Trophoblast cell (in vitro differentiated cells and primary cell): ENCODE measurements at regions not wholly inside any gene's neighbourhood (a gene's known extent, or its start where the extent isn't known, plus 50 kb on each side); places are given as distances from the start of the nearest gene placed in this dataset.
A peak's percentile ranks its signal among the peaks of the same experiment; 100 is the strongest.

ENCODE experiments used
- DNase-seq, 2 donors: peaks; one replicate each; pipeline ENCODE4 v3.0.0-alpha.2; 2016
- H2AFZ ChIP-seq: 2 replicates; pipeline ENCODE4 v1.6.1; 2013; ENCODE audit warnings: low read length, moderate library complexity, mild to moderate bottlenecking; ENCODE audit not compliant: insufficient read depth, poor library complexity
- H2AK5ac ChIP-seq: 2 replicates; pipeline ENCODE4 v1.6.1; 2013; ENCODE audit warnings: mild to moderate bottlenecking, low read length
- H2BK120ac ChIP-seq: 2 replicates; pipeline ENCODE4 v1.6.1; 2013; ENCODE audit warnings: low read length, mild to moderate bottlenecking, moderate library complexity; ENCODE audit not compliant: insufficient read depth, poor library complexity
- H2BK12ac ChIP-seq: 2 replicates; pipeline ENCODE4 v1.6.1; 2013; ENCODE audit warnings: mild to moderate bottlenecking, low read length, moderate library complexity
- H2BK5ac ChIP-seq: 2 replicates; pipeline ENCODE4 v1.6.1; 2013; ENCODE audit warnings: low read length, low read depth, moderate library complexity, mild to moderate bottlenecking; ENCODE audit not compliant: poor library complexity
- H3K14ac ChIP-seq: 2 replicates; pipeline ENCODE4 v1.6.1; 2013; ENCODE audit warnings: mild to moderate bottlenecking, low read length
- H3K18ac ChIP-seq: 2 replicates; pipeline ENCODE4 v1.6.1; 2013; ENCODE audit warnings: mild to moderate bottlenecking, low read length
- H3K23ac ChIP-seq: 2 replicates; pipeline ENCODE4 v1.6.1; 2013; ENCODE audit warnings: low read length
- H3K27ac ChIP-seq: 2 replicates; pipeline ENCODE4 v1.5.1; 2013; ENCODE audit warnings: low read depth, mild to moderate bottlenecking, inconsistent platforms, low read length, moderate library complexity
- H3K27me3 ChIP-seq: 2 replicates; pipeline ENCODE4 v1.6.1; 2013; ENCODE audit warnings: inconsistent platforms, mild to moderate bottlenecking, low read length, moderate library complexity; ENCODE audit not compliant: insufficient read depth
- H3K36me3 ChIP-seq, 2 experiments: 1 replicate in 1 of 2; 2 replicates in 1 of 2; pipeline ENCODE4 v1.6.1; 2013; ENCODE audit warnings: low read length in 2 of 2, mild to moderate bottlenecking in 2 of 2, moderate library complexity in 1 of 2; ENCODE audit not compliant: insufficient read depth in 2 of 2, control insufficient read depth in 1 of 2
- H3K4ac ChIP-seq: 2 replicates; pipeline ENCODE4 v1.6.1; 2013; ENCODE audit warnings: low read depth, mild to moderate bottlenecking, low read length, moderate library complexity
- H3K4me1 ChIP-seq, 2 experiments: 1 replicate in 1 of 2; 2 replicates in 1 of 2; pipeline ENCODE4 v1.6.1; 2013; ENCODE audit warnings: low read length in 2 of 2, mild to moderate bottlenecking in 2 of 2, moderate library complexity in 1 of 2; ENCODE audit not compliant: insufficient read depth in 2 of 2, control insufficient read depth in 1 of 2
- H3K4me2 ChIP-seq: 2 replicates; pipeline ENCODE4 v1.6.1; 2013; ENCODE audit warnings: inconsistent platforms, mild to moderate bottlenecking, low read length, moderate library complexity
- H3K4me3 ChIP-seq: 2 replicates; pipeline ENCODE4 v1.5.1; 2013; ENCODE audit warnings: mild to moderate bottlenecking, low read depth, low read length, inconsistent platforms
- H3K79me1 ChIP-seq: one replicate; pipeline ENCODE4 v1.6.1; 2013; ENCODE audit warnings: low read length
- H3K79me2 ChIP-seq: 2 replicates; pipeline ENCODE4 v1.6.1; 2013; ENCODE audit warnings: low read length, mild to moderate bottlenecking; ENCODE audit not compliant: control insufficient read depth, insufficient read depth, poor library complexity
- H3K9ac ChIP-seq: 2 replicates; pipeline ENCODE4 v1.6.1; 2013; ENCODE audit warnings: mild to moderate bottlenecking, low read length
- H3K9me3 ChIP-seq: 2 replicates; pipeline ENCODE4 v1.6.1; 2013; ENCODE audit warnings: low read depth, mild to moderate bottlenecking, control low read depth, inconsistent platforms, low read length; ENCODE audit not compliant: insufficient read depth
- H4K12ac ChIP-seq: 2 replicates; pipeline ENCODE4 v1.6.1; 2013; ENCODE audit warnings: low read depth, mild to moderate bottlenecking, low read length, moderate library complexity
- H4K8ac ChIP-seq: 2 replicates; pipeline ENCODE4 v1.6.1; 2013; ENCODE audit warnings: low read depth, mild to moderate bottlenecking, low read length, moderate library complexity
- H4K91ac ChIP-seq: one replicate; pipeline ENCODE4 v1.6.1; 2013; ENCODE audit warnings: low read depth, mild to moderate bottlenecking, low read length, moderate library complexity
- WGBS: extraction: QIAGEN DNeasy Blood & Tissue Kit; methylation state at CpG from one replicate; pipeline ENCODE4 v1.1.7; 2013; ENCODE audit warnings: missing lambda C conversion rate; ENCODE audit not compliant: insufficient read length, insufficient coverage; ENCODE audit errors: extremely low coverage; 5-methylcytosine and 5-hydroxymethylcytosine counted together

DNA sequence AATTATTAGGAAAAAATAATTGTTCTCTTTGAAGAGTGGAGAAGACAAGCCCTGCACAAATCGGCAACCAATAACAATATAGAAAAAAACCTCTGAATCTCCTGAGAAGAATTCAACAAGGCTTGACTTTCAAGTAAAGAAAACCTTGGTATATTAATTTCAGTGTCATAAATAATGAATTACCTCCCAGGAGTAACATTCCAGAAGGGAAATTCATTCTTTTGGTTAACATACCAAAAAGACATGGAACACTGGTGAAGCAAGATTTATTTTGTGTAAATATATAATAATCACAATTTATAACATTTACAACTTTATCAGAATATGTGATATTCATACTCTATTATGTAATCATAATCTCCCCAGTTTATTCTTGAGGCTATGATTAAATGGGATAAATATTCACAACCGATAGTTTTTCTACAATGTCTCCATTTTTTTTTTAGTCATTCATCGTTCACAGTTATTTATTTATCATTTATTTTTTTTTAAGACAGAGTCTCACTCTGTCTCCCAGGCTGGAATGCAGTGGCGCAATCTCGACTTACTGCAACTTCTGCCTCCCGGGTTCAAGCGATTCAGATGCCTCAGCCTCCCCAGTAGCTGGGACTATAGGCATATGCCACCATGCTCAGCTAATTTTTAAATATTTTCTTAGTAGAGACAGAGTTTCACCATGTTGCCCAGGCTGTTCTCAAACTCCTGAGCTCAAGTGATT is 53.0 kb upstream of the RPS6KA6 start:
- WGBS = no CpG with 5 or more reads among the region's 7 CpGs
- no peak overlapping the region for H4K12ac ChIP-seq
- DNase-seq = peak; percentile 20 to 33
- H3K4me1 ChIP-seq = no peaks in the 10 kb centered on the region
- H3K4me3 ChIP-seq = no peak overlapping the region
- H3K79me1 ChIP-seq = no peaks in the 10 kb centered on the region
- no peak overlapping the region for H3K4me2 ChIP-seq
- no peaks in the 10 kb centered on the region for H3K27me3 ChIP-seq
- no peak overlapping the region for H2BK120ac ChIP-seq
- no peak overlapping the region for H2AFZ ChIP-seq
- H2BK12ac ChIP-seq = no peak overlapping the region
- no peak overlapping the region for H3K23ac ChIP-seq
- H3K79me2 ChIP-seq = no peaks in the 10 kb centered on the region
- H3K27ac ChIP-seq = no peak overlapping the region
- no peak overlapping the region for H3K18ac ChIP-seq
- H4K8ac ChIP-seq = no peak overlapping the region
- H4K91ac ChIP-seq = no peak overlapping the region
- H2BK5ac ChIP-seq = no peak overlapping the region
- H3K9me3 ChIP-seq = no peaks in the 10 kb centered on the region
- no peaks in the 10 kb centered on the region for H3K36me3 ChIP-seq
- H3K14ac ChIP-seq = no peak overlapping the region
- no peak overlapping the region for H2AK5ac ChIP-seq
- H3K4ac ChIP-seq = no peak overlapping the region
- no peak overlapping the region for H3K9ac ChIP-seq
